SK-N-DZ (cell line): ENCODE measurements at regions not wholly inside any gene's neighbourhood (a gene's known extent, or its start where the extent isn't known, plus 50 kb on each side); places are given as distances from the start of the nearest gene placed in this dataset.
"Not testable (repeated sequence)": the region's sequence is repeated elsewhere in the genome, so short reads cannot be mapped to it uniquely, and the experiment has no call there.

Experiments used
- DNase-seq: peaks from one replicate; pipeline ENCODE4 v3.0.0-alpha.2; 2015; ENCODE audit warnings: low spot score

DNA sequence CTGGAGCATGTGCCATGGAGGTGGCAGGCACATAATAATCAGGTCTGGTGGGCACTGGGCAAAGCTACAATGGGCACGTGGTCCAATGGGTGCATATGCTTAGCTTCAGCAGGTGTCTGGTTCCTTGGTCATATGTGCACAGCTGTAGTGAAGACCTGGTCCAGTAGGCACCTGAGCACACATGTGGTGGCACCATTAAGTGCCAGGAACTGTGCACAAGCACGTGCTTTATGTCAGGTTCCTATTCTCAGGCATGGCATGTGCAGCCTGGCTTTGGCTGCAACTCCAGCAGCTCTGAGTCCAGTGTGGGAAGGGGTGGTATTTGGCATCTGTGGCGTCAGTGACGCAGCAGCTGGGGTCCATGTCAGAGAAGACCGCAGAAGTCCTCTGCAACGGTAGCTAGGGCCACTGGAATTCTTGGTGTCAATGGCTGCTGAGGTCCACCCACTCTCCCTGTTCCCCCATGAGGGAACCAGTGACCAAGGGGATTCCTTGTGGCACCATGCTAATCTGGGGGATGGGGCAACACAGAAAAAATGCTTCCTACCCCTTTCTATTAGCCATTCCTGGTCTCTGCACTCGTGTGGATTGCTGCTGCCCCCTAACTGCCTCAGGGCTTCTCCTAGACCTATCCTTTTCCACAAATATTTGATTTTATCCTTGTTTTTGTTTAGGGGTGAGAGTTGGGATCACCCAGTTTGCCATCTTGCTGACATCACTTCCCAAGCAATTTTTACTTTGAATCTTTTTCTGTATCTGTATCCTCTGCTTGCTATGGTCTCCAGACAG, 262.9 kb upstream of the MAP2 start:
- DNase-seq, result no peak

DNA sequence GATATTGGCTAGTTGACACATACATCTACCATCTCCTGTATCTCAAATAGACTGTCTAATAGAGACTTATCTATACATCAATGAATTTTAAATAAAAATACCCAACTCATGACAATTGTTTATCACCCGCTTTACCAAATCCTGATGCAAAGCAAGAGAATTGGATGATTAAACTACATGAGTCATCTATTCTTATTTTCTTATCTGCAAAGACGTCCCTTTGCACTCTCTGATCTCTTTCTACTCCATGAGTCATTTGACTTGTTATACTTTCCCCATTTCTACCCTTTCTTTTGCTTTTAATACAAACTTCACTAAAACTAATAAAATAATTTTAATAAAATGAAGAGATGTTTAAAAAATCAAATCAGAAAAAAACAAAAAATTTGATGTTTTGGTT, 261.7 kb upstream of the MAP2 start:
- DNase-seq, result no peak

DNA sequence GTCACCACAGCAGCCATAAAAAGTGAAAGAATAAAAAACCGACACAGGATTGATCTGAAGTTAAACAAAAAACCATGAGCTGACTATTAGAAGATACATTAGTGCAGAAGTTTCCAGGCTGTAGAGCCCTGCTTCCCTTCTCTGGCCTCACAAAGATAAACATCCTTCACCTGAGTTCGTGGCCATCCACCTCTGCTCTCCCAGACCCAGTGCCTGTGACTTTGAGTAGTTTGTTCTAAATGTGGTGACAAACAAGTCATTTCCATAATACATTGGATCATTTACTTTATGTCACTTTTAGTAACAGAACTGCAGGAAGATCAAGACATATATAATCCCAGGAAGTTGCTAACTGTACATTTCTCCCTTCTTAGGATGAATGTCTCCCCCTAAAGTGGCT, 241.9 kb upstream of the MAP2 start:
- DNase-seq, result no peak

DNA sequence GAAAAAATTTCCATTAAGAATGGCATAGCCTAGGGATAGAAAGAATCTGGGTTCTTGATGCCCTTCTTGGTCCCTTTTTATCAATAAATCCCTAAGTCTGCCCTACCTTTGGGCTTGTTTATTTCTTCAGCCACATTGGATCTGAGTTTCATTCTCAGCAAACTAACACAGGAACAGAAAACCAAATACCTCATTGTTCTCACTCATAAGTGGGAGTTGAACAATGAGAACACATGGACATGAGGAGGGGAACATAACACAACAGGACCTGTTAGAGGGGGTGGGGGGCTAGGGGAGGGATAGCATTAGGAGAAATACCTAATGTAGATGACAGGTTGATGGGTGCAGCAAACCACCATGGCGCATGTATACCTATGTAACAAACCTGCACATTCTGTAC, 237.0 kb upstream of the MAP2 start:
- not testable (repeated sequence) for DNase-seq

DNA sequence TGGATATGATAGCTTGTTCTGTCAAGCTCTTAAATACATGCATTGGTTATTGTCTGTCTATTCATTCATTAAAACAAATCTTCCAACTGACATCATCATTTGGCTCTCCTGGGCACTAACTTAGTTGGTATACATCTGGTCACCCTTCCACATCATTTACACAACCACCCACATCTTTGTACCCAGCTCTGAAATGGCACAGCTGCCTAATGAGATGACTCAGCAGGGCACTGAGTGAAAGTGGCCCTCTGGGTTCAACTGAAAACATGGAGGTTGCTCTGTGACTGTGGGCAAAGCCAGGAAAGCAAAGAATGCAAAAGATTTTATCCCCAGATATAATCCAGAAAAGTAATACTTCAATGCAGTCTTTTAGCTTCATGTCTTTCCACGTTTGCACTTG, 234.0 kb upstream of the MAP2 start:
- DNase-seq, result no peak

DNA sequence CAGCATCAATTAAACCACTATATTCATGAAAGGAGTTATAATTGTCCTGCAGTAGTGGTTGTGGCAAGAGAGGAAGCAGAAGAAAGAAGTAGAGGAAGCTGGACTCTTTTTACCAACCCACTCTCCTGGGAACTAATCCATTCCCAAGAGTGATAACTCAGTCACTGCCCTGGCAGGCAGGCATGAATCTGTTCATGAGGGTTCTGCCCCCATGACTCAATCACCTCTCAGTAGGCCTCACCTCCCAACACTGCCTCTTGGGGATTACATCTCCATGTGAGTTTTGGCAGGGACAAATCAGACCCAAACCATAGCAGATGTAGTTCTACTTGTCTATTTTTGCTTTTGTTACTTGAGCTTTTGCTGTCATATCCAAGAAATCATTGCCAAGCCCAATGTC, 232.7 kb upstream of the MAP2 start:
- DNase-seq, result no peak

DNA sequence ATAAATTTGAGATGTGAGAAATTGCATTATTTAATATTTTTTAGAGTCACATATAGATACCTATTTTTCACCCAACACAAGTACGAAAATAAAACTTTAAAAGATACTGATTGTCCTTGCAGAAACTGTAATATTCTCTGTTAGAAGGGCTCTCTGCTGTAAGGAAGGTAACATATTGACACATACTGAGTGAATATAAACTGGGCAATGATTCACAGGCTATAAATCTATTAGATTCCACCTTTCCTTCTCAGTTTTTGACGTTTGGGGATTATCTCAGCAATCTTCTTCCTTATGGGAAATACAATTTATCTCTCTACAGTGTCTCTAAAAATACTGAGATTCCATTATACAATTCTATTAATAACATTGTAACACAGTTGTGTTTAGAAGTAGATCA, 229.1 kb upstream of the MAP2 start:
- DNase-seq, result no peak

DNA sequence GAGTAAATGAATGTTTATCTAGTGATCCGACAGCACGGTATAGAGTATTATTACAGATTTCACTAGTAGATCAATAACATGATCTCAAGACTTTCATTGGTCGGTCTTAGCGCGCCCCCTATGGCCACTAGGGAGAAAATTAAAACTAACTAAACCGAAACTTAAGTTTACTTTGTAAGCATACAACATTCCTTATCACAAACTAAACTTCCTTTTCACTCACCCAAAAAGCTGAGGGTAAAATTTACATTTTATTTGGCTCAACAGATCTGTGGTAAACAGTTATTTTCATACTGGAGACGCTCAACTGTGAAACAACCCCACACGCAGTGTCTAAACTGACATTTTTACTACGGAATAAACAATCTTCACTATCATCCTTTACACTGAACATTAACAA, 215.6 kb upstream of the MAP2 start:
- DNase-seq, result no peak

DNA sequence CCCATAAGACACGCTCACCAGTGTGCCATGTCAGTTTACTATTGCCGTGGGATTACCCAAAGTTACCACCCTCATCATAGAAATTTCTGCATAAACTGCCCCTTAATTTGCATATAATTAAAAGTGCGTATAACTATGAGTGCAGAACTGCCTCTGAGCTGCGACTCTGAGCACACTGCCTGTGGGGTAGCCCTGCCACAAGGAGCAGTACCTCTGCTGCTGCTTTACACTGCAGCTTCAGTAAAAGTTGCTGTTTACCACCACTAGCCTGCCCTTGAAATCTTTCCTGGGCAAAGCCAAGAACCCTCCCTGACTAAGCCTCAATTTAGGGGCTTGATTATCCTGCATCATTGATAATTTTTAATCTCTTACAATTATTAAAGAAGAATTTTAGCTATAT, 213.9 kb upstream of the MAP2 start:
- DNase-seq, result no peak

DNA sequence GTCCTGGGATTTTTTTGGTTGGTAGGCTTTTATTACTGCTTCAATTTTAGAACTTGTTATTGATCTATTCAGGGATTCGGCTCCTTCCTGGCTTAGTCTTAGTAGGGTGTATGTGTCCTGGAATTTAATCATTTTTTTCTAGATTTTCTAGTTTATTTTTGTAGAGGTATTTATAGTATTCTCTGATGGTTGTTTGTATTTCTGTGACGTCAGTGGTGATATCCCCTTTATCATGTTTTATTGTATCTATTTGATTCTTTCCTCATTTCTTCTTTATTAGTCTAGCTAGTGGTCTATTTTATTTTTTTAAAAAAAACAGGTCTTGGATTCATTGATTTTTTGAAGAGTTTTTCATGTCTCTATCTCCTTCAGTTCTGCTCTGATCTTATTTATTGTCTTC, 193.3 kb upstream of the MAP2 start:
- no peak for DNase-seq

DNA sequence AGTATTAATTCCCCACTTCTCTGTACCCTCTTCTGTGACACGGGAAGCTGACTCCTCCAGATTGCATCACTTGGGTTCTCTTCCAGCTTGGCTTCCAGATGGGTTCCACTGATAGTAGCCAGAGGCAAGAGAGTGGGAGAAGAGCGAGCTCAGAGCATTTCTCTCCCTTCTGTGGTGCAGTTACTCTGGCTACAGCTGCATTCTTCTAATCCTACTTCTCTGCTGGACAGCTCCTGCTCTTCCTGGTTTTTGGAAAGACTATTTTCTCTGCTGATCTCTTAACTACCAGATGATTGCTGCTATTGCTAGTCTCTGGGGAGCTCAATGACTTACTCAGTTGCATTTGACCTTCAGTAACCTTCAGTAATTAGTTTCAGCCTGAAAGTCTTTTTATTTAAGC, 187.5 kb upstream of the MAP2 start:
- DNase-seq, result peak; percentile 21

DNA sequence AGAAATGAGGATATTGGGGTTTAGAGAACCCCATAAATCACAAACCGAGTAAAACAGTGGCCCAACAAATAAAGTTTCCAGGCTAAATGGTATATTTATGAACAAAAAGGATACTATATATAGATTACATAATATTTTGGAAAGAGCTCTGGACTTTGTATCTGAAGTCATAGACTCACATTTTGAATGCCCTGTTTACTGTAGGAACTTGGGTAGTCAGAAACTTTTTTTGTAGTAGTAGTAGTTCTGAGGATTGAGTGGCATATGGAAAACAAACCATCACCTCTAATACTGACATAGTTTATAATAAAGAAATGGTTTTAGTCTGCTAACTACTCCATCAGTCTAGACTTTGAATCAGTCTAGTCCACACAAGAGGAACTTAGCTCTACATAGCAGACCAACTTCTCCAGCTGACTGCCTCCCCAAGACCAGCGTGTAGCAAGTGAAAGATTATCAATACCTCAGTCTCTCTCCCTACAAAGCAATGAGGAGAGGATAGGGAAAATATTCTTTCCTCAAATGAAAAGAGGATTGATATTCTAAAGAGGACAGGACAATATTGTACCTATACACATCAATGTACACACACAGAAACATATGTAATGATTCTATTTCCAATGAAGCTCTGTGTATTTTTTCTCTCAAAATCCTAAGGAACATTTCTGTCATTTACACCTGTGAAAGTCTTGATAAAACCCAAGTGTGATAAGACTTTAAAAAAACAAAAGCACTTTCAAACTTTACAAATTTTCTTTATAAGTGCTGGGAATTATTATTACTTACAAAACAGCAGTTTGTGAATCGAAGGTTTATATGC, 184.9 kb upstream of the MAP2 start:
- DNase-seq, result no peak

DNA sequence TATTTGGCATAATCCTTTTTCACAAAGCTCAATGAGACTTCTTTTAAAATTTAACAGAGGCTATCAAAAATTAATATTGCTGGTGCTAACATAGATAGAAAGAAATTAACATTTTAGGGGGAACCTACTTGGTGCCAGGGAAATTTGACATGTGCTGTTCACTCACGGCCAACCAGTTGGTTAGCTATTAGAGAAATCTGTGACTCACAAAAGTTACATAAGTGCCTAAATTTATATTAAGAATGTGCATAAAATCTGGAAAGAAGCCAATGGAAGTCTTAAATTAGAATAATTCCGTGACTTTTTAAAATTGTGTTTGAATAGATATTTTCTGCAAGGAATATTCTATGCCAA, 184.3 kb upstream of the MAP2 start:
- no peak for DNase-seq

DNA sequence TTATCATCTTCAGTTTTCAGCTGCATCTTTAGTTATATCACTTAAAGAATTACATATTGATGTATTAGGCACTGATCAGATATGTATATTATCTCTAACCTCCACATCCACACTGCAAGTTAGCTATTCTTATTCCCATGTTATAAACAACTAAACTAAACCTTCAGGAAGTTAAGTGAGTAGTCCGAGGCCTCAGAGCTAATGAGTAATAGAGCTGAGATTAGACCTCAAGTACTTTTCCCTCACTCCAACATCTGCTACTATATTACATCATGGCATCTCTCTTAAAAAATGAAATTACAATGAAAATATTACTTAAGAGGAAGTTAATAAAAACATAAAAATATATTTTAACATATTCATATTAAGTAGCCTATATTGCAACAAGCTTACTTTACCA, 183.6 kb upstream of the MAP2 start:
- no peak for DNase-seq

DNA sequence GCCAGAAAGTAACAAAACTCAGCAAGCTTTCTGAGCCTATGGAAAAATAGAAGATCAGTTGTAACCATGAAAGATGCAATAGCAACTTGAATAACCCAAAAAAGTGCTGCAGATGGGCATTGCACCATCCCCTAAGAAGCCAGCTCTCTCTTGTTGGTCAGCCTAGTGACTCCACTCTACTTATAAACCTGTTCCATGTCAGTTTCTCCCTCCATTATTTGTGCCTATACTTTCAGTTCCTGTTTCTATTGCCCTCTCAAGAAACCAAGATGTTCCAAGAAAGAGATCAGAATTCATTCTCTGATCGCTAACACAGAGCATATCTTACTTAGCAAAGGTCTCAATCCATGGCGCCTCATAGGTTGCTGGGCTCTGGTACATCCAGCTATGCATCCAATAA, 170.3 kb upstream of the MAP2 start:
- no peak for DNase-seq

DNA sequence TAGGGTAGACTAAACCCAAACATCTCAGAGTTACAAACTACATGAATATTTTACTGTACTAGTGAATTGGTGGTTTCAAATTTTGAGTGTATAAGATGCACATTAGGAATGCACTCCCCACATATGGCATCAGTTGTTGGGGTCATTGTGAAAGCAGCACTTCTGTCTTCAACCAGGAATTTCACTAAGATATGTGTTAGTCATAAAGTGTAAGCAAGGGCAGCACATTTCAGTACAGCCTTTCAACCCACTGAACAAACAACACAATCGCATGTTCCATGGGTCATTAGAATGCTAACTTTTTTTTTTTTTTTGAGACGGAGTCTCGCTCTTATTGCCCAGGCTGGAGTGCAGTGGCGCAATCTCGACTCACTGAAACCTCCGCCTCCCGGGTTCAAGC, 164.1 kb upstream of the MAP2 start:
- no peak for DNase-seq

DNA sequence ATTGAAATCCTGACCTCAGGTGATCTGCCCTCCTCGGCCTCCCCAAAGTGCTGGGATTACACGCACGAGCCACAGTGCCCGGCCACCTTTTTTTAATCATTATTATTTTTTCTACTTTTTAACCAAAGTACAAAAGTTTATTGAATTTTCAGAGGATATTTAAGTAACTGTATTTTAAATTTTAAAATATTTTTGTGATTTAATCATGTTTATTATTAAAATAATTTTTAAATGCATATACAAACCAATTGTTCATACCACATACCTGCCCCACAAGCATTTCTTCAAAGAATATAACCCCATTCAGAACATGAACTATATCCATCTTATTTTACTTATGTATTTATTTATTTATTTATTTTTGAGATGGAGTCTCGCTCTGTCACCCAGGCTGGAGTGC, 163.6 kb upstream of the MAP2 start:
- DNase-seq, result no peak

DNA sequence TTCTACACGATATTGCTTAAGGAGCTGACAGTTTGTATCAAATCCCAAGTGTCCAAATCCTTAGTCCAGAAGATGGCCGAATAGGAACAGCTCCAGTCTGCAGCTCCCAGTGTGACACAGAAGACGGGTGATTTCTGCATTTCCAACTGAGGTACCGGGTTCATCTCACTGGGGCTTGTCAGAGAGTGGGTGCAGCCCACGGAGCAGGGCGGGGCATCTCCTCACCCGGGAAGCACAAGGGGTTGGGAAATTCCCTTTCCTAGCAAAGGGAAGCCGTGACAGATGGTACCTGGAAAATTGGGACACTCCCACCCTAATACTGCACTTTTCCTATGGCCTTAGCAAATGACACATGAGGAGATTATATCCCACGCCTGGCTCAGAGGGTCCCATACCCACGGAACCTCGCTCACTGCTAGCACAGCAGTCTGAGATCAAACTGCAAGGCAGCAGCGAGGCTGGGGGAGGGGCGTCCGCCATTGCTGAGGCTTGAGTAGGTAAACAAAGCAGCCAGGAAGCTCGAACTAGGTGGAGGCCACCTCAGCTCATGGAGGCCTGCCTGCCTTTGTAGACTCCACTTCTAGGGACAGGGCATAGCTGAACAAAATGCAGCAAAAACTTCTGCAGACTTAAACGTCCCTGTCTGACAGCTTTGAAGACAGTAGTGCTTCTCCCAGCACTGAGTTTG, 162.3 kb upstream of the MAP2 start:
- DNase-seq, result not testable (repeated sequence)

DNA sequence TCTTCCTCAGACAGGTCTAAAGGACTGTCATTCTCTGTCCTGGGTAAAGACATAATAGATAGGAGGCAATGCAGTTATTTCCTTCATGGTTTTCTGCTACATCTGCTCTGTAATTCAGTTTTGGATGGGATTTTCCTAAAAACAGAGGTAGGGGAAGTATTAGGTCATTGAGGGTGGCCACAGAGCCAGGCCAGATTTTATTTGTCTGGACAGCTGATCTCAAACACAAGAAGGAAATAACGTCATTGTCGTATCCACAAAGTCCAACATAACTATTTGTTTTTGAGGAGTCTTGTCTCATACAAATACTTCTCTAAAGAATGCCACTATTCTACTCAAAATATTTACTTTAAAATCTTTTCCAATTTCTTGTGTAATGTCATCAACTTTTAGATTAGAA, 154.8 kb upstream of the MAP2 start:
- DNase-seq, result no peak

DNA sequence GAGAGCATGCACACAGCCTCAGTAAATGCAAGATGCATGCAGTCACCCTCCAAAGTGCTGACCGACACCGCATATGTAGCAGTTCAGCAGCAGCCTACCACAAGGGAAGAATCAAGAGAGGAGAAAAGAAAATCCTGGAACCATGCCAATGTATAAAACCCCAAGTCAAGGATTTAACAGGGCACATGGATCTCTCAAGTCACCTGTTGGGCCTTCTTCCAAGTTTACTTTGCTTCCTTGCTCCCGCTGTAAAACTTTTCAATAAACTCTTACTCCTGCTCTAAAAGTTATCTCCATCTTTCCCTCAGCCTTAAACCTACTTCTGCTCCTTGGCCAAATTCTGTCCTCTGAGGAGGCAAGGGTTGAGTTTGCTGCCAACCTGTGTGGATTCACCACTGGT, 147.8 kb upstream of the MAP2 start:
- DNase-seq, result no peak

DNA sequence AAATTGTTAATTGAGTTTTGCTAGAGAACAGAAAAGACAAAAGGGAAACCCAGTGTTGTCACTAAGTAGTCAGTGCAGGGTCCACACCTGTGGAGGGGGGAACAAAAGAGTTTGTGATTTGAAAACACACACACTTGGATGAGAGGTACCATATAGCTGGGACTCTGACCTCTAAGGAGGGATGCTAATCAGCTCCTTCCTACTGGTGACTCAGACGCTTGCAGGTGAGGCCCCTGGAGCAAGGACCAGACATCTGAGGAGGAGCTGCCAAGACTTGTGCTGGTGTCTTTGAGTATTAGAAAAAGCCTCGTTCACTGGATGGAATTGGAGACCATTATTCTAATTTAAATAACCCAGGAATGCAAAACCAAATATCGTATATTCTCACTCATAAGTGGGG, 146.4 kb upstream of the MAP2 start:
- DNase-seq, result no peak

DNA sequence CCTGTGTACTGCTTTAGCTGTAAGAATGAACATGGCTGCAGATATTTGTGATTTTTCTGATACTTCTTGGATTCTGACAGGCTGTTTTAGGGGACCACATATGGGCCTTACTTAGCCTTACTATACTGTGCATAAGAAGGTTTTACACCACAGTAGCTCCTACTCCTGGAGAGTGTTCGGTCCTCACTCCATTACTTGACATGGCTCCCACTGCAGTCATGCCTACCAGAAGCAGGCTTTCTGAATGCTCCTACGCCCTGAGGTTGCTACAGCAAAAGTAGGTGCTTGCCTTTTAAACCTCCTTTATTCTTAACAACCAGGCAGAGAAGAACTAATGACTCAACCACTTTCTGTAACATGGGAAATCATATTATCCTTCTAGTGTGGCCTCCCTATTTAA, 125.2 kb upstream of the MAP2 start:
- DNase-seq, result no peak

DNA sequence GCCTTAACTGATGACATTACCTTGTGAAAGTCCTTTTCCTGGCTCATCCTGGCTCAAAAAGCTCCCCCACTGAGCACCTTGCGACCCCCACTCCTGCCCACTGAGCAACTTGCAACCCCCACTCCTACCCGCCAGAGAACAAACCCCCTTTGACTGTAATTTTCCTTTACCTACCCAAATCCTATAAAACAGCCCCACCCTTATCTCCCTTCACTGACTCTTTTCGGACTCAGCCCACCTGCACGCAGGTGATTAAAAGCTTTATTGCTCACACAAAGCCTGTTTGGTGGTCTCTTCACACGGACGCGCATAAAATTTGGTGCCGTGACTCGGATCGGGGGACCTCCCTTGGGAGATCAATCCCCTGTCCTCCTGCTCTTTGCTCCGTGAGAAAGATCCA, 124.4 kb upstream of the MAP2 start:
- not testable (repeated sequence) for DNase-seq
